Stomach (tissue), 8 donors: ENCODE measurements at regions not wholly inside any gene's neighbourhood (a gene's known extent, or its start where the extent isn't known, plus 50 kb on each side); places are given as distances from the start of the nearest gene placed in this dataset.

ENCODE experiments used
- DNase-seq, 2 donors: peaks; one replicate each; pipeline versions ENCODE4 v3.0.0 to v3.0.0-alpha.2; 2013 to 2019
- H3K27ac ChIP-seq, 5 donors: fragments of 200-600 bp in 4 of 5; sonication (generic) in 4 of 5; one replicate each; pipeline ENCODE4 v1.5.1; 2013 to 2019; ENCODE audit warnings: mild to moderate bottlenecking in 1 of 5, moderate library complexity in 1 of 5
- H3K27me3 ChIP-seq, 3 donors: fragments of 200-600 bp; sonication (generic); one replicate each; pipeline ENCODE4 v1.5.1; 2017 to 2019; ENCODE audit warnings: mixed run types in 1 of 3
- H3K36me3 ChIP-seq, 4 donors: fragments of 200-600 bp; sonication (generic); 1 replicate in 3 of 4; 2 replicates in 1 of 4; pipeline ENCODE4 v1.5.1; 2016 to 2019
- H3K4me1 ChIP-seq, 4 donors: fragments of 200-600 bp; sonication (generic); one replicate each; pipeline ENCODE4 v1.5.1; 2016 to 2019
- H3K4me3 ChIP-seq, 4 donors: fragments of 200-600 bp; sonication (generic) in 3 of 4; one replicate each; pipeline ENCODE4 v1.5.1; 2016 to 2019; ENCODE audit warnings: mild to moderate bottlenecking in 1 of 4
- H3K9me3 ChIP-seq, 4 donors: fragments of 200-600 bp; sonication (generic); one replicate each; pipeline ENCODE4 v1.5.1; 2016 to 2019
- EP300 ChIP-seq: sonication (generic); formaldehyde crosslinking; IDR thresholded peaks from one replicate; pipeline ENCODE4 v1.6.1; 2017; ENCODE audit warnings: antibody characterized with exemption
- POLR2A ChIP-seq, 4 donors: fragments of 450-650 bp; IDR thresholded peaks; one replicate each; pipeline ENCODE4 v1.6.1; 2016; ENCODE audit warnings: antibody characterized with exemption in 4 of 4, control low read depth in 2 of 4, mild to moderate bottlenecking in 1 of 4, moderate library complexity in 1 of 4
- POLR2AphosphoS5 ChIP-seq, 3 donors: sonication (generic); formaldehyde crosslinking; IDR thresholded peaks; one replicate each; pipeline ENCODE4 v1.6.1; 2016; ENCODE audit warnings: antibody characterized with exemption in 3 of 3
- WGBS, 5 donors: extraction: QIAGEN DNeasy Blood & Tissue Kit in 3 of 5; methylation state at CpG; one replicate each; pipeline versions ENCODE4 v1.1.5 to v1.1.7; 2013 to 2018; 5-methylcytosine and 5-hydroxymethylcytosine counted together
- intact Hi-C: fragments of 100-400 bp; cut with DNase I; formaldehyde crosslinking; loops from one replicate; pipeline ENCODE4 v1.15.1; 2023; ENCODE audit warnings: low total_unique reads
- TF ChIP-seq, protein P1 (sequence below), 7 experiments: fragments of 450-650 bp in 4 of 7; fragments of 200-600 bp in 3 of 7; sonication (generic) in 3 of 7; IDR thresholded peaks; one replicate each; pipeline ENCODE4 v1.5.1; 2016 to 2019; ENCODE audit warnings: antibody characterized with exemption in 7 of 7, control low read depth in 2 of 7, mild to moderate bottlenecking in 1 of 7
- donor health status: healthy with polysubstance abuse.
- donor health status: Bipolar disorder and iron deficiency.
- donor health status: healthy.

DNA sequence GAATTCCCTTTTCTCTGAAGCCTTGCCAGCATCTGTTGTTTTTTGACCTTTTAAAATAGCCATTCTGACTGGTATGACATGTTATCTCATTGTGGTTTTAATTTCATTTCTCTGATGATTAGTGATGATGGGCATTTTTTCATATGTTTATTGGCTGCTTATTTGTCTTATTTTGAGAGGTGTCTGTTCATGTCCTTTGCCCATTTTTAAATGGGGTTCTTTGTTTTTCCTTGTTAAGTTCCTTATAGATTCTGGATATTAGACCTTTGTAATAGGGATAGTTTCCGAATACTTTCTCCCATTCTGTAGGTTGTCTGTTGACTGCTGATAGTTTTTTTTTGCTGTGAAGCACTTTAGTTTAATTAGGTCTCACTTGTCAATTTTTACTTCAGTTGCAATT, 54.0 kb upstream of the C1orf185 start:
- TF ChIP-seq POLR2A (IDR thresholded peaks at IDR 0.05) (no peak), POLR2AphosphoS5 (IDR thresholded peaks at IDR 0.05) (no peak), EP300 (no peak)
- TF ChIP-seq, protein P1, sequence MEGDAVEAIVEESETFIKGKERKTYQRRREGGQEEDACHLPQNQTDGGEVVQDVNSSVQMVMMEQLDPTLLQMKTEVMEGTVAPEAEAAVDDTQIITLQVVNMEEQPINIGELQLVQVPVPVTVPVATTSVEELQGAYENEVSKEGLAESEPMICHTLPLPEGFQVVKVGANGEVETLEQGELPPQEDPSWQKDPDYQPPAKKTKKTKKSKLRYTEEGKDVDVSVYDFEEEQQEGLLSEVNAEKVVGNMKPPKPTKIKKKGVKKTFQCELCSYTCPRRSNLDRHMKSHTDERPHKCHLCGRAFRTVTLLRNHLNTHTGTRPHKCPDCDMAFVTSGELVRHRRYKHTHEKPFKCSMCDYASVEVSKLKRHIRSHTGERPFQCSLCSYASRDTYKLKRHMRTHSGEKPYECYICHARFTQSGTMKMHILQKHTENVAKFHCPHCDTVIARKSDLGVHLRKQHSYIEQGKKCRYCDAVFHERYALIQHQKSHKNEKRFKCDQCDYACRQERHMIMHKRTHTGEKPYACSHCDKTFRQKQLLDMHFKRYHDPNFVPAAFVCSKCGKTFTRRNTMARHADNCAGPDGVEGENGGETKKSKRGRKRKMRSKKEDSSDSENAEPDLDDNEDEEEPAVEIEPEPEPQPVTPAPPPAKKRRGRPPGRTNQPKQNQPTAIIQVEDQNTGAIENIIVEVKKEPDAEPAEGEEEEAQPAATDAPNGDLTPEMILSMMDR (IDR thresholded peaks at IDR 0.05) = no peak
- Histone ChIP-seq H3K36me3 (no peaks in the 10 kb centered on the region), H3K27ac (no peak overlapping the region), H3K9me3 (peaks cover 0 to 7% (median 3%) of the 10 kb centered on the region in 4 donors), H3K4me1 (no peaks in the 10 kb centered on the region), H3K27me3 (no peaks in the 10 kb centered on the region), H3K4me3 (no peak overlapping the region)
- 94 to 100% (median 97%) methylated on average over 1 of the region's 1 CpG for WGBS, 5 donors
- intact Hi-C loops = loop anchor here (10.0 kb wide), 1 partner anchor 263 kb away; no protein-coding TSS in a partner anchor
- no peak for DNase-seq

DNA sequence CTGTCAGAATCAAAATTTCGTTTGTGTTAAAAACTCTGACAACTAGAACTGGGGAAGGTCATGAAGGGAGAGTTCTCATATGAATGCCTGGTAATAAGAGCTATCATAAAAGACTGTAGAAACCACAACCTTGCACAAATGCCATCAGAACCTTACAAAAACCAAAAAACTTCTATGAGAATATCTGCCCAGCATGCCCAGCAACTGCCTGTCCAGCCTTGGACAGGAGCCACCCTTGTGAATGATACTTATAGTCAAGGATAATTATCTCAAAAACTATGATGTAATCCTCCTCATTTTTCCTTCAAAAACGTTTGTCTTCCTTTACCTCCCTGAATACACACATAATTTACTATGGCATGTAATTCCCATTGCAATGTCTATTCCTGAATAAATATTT, 53.4 kb upstream of the C1orf185 start:
- Histone ChIP-seq H3K9me3 (peaks cover 0 to 9% (median 4%) of the 10 kb centered on the region in 4 donors), H3K4me3 (no peak overlapping the region), H3K27ac (no peak overlapping the region), H3K36me3 (no peaks in the 10 kb centered on the region), H3K4me1 (no peaks in the 10 kb centered on the region), H3K27me3 (no peaks in the 10 kb centered on the region)
- WGBS, 5 donors = 28 to 39% (median 32%) methylated on average over 2 of the region's 2 CpGs
- TF ChIP-seq EP300 (no peak), POLR2AphosphoS5 (IDR thresholded peaks at IDR 0.05) (no peak), POLR2A (IDR thresholded peaks at IDR 0.05) (no peak)
- TF ChIP-seq, protein P1 (IDR thresholded peaks at IDR 0.05) = no peak
- no peak for DNase-seq
- intact Hi-C loops = loop anchor here (10.0 kb wide), 1 partner anchor 264 kb away; no protein-coding TSS in a partner anchor
